GM12878 (cell line): ENCODE measurements at regions not wholly inside any gene's neighbourhood (a gene's known extent, or its start where the extent isn't known, plus 50 kb on each side); places are given as distances from the start of the nearest gene placed in this dataset.

Source experiments
- EZH2 ChIP-seq: IDR thresholded peaks from 2 replicates; pipeline ENCODE4 v1.6.1; 2012; ENCODE audit warnings: low read depth, mild to moderate bottlenecking, control low read depth, inconsistent platforms, low read length, borderline replicate concordance; ENCODE audit not compliant: control insufficient read depth
- REST ChIP-seq: IDR thresholded peaks from 2 replicates; pipeline ENCODE4 v1.6.1; 2012; ENCODE audit warnings: mild to moderate bottlenecking, low read depth, low read length
- SIX5 ChIP-seq: IDR thresholded peaks from 2 replicates; pipeline ENCODE4 v1.6.1; 2011; ENCODE audit warnings: mild to moderate bottlenecking, low read depth, low read length, moderate library complexity; ENCODE audit not compliant: severe bottlenecking
- TAF1 ChIP-seq: IDR thresholded peaks from 2 replicates; pipeline ENCODE4 v1.6.1; 2011; ENCODE audit warnings: mild to moderate bottlenecking, low read depth, low read length, borderline replicate concordance
- ZNF622 ChIP-seq: fragments of 450-650 bp; IDR thresholded peaks from 2 replicates; pipeline ENCODE4 v1.6.1; 2017; ENCODE audit warnings: mild to moderate bottlenecking, inconsistent platforms
- TF ChIP-seq, protein P1 (sequence below), 3 experiments: IDR thresholded peaks in 2 of 3; conservative IDR thresholded peaks in 1 of 3; 2 replicates each; pipeline ENCODE4 v1.5.1; 2011; ENCODE audit warnings: low read depth in 3 of 3, low read length in 3 of 3, mild to moderate bottlenecking in 3 of 3, control low read depth in 2 of 3, moderate library complexity in 2 of 3, inconsistent platforms in 1 of 3, mixed read lengths in 1 of 3; ENCODE audit not compliant: control insufficient read depth in 2 of 3, insufficient read depth in 1 of 3; ENCODE audit errors: extremely low read depth in 1 of 3

DNA sequence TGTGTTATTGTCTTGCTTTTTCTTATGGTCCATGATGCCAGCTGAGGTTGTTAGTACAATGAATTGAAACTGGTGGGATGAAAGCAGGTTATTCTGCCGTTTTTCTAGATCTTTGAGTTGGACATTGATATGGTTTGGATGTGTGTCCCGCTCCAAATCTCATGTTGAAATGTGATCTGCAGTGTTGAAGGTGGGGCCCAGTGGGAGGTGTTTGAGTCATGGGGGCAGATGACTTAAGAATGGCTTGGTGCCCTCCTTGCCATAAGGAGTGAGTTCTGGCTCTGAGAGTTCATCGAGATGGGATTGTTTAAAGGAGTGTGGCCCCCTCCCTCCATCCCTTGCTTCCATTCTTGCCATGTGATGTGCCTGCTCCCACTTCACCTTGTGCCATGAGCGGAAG lies 80.3 kb upstream of the PIAS1 start:
- no peak for TF ChIP-seq REST
- TF ChIP-seq SIX5 = no peak
- TF ChIP-seq, protein P1, sequence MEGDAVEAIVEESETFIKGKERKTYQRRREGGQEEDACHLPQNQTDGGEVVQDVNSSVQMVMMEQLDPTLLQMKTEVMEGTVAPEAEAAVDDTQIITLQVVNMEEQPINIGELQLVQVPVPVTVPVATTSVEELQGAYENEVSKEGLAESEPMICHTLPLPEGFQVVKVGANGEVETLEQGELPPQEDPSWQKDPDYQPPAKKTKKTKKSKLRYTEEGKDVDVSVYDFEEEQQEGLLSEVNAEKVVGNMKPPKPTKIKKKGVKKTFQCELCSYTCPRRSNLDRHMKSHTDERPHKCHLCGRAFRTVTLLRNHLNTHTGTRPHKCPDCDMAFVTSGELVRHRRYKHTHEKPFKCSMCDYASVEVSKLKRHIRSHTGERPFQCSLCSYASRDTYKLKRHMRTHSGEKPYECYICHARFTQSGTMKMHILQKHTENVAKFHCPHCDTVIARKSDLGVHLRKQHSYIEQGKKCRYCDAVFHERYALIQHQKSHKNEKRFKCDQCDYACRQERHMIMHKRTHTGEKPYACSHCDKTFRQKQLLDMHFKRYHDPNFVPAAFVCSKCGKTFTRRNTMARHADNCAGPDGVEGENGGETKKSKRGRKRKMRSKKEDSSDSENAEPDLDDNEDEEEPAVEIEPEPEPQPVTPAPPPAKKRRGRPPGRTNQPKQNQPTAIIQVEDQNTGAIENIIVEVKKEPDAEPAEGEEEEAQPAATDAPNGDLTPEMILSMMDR (IDR thresholded peaks at IDR 0.05 in 2 of 3, conservative IDR thresholded peaks at IDR 0.05 in 1 of 3; ENCODE audit: control insufficient read depth in 2 of 3, extremely low read depth in 1 of 3, insufficient read depth in 1 of 3, low read depth in 3 of 3, low read length in 3 of 3) = no peak
- no peak for TF ChIP-seq TAF1
- TF ChIP-seq EZH2 = no peak
- TF ChIP-seq ZNF622 = no peak
